ENCODE measurements at regions not wholly inside any gene's neighbourhood (a gene's known extent, or its start where the extent isn't known, plus 50 kb on each side); places are given as distances from the start of the nearest gene placed in this dataset.

DNA sequence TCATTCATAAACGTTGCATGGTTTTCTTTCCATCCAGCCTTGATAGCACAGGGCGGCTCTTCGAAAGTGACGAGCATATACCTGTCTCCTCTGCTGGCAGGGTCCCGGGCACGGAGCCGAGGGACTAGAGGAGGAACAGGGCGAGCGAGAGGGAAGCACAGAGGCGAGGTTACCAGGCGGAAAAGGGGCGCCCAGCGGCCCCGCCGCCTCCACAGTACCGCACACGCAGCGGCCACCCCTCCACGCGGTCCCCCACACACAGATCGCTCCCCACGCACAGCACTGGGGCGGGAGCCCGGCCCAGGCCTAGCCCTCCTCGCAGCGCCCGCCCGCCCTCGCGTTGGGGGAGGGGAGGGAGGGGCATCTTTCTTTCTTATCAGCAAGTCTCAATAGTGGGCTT is 296.6 kb upstream of the DAB2 start:
- Histone ChIP-seq H3K4me3 (replicated peaks; ENCODE audit: low read depth, low read length) (no peak overlapping the region), H3K27me3 (replicated peaks; ENCODE audit: control insufficient read depth, insufficient read depth, low read length) (no peaks in the 10 kb centered on the region; the same call in 1 of the 2 replicates), H3K36me3 (ENCODE audit: control insufficient read depth, insufficient read depth, low read length) (no peaks in the 10 kb centered on the region)
- DNase-seq (ENCODE audit: extremely low read depth, insufficient read length), result no peak
- no peak for TF ChIP-seq CTCF (IDR thresholded peaks at IDR 0.05; ENCODE audit: insufficient read depth, low read length, poor library complexity, severe bottlenecking)

GRCh38 chr5:39720136-39720535 is 295.4 kb upstream of the DAB2 start:
- Histone ChIP-seq H3K36me3 (ENCODE audit: control insufficient read depth, insufficient read depth, low read length) (no peaks in the 10 kb centered on the region), H3K4me3 (replicated peaks; ENCODE audit: low read depth, low read length) (no peak overlapping the region), H3K27me3 (replicated peaks; ENCODE audit: control insufficient read depth, insufficient read depth, low read length) (no peaks in the 10 kb centered on the region; the same call in 1 of the 2 replicates)
- TF ChIP-seq CTCF (IDR thresholded peaks at IDR 0.05; ENCODE audit: insufficient read depth, low read length, poor library complexity, severe bottlenecking), result no peak
- no peak for DNase-seq (ENCODE audit: extremely low read depth, insufficient read length)

DNA sequence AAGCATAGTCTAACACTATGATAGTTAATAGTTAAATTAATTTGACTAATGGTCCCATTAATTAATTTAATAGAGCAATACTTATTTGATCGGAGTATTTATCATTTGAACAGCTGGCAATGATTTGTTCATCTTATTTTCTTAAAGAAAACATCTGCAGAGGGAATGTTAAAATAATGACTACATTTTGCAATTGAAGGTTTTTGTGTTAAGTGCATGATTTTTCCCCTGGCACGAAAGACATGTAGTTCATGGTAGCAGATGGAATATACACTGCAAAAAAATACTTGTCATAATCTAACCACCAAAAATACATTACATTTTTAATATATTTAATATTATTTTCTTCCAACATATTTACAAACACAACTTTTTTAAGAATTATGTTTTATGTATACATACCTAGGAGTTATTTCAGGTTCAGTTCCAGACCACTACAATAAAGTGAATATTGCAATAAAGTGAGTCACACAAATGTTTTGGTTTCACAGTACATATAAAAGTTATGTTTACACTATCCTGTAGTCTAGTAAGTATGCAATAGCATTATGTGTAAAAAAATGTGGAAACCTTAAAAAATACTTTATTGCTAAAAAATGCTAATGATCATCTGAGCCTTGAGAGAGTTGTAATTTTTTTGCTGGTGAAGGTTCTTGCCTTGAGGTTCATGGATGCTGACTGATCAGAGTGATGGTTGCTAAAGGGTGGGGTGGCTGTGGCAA is 292.6 kb upstream of the DAB2 start:
- no peak overlapping the region for H3K4me3 ChIP-seq (replicated peaks; ENCODE audit: low read depth, low read length)
- TF ChIP-seq CTCF (IDR thresholded peaks at IDR 0.05; ENCODE audit: insufficient read depth, low read length, poor library complexity, severe bottlenecking), result no peak
- no peaks in the 10 kb centered on the region; the same call in 1 of the 2 replicates for H3K27me3 ChIP-seq (replicated peaks; ENCODE audit: control insufficient read depth, insufficient read depth, low read length)
- no peak for DNase-seq (ENCODE audit: extremely low read depth, insufficient read length)
- H3K36me3 ChIP-seq (ENCODE audit: control insufficient read depth, insufficient read depth, low read length), result no peaks in the 10 kb centered on the region

DNA sequence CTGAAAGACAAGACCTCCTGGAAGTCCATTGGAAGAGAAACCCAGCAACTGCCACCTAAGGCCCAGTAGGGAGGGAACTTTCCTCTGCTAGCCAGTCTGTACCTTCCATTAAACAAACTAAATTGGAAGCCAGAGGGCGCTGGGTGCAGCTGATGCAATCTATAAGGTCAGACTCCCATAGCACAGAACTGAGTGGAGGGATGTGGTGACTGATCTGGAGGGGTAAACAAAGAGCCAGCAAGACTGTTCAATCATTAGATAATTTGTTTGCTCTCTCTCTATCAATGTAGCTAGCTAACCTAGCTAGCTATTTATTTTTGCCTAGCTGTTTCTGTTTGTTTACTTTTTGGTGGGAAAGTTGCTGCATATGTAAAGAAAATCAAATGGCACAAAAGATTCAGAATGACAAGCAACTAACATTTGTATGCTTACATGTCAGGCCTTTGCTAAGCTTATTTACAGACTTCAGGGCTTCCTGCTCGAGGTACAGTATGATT is 291.8 kb upstream of the DAB2 start:
- no peak for DNase-seq (ENCODE audit: extremely low read depth, insufficient read length)
- Histone ChIP-seq H3K4me3 (replicated peaks; ENCODE audit: low read depth, low read length) (no peak overlapping the region), H3K27me3 (replicated peaks; ENCODE audit: control insufficient read depth, insufficient read depth, low read length) (no peaks in the 10 kb centered on the region; the same call in 1 of the 2 replicates), H3K36me3 (ENCODE audit: control insufficient read depth, insufficient read depth, low read length) (no peaks in the 10 kb centered on the region)
- peak; percentile 56 for TF ChIP-seq CTCF (IDR thresholded peaks at IDR 0.05; ENCODE audit: insufficient read depth, low read length, poor library complexity, severe bottlenecking)

DNA sequence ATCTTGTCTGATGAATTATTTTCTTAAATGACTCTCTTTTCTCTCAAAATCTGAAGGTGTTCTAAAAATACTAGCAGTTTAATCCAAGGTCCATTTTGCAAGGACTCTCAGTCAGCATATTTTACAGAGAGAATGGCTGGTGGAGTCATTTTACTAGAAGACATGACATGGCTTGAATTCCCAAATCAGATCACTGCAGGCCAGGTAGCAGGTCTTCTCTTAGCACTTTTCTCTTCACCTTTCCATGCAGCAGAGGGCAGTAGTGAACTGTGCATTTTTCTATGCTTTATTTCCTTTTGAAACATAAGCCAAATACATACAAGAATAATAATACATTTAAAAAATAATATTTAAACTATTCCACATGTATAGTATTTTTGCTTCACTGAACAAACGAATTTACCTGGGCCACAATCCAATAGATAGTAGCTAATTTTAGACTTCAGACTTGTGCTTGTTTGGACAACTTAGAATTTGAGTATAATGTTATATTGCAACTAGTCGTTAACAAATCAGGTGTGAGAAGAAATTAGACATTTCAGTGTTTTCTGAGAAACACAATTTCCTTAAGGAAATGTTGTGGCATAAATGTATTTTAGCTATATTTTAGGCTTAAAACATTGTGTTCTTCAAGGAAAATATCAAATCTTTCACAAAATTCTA is 289.4 kb upstream of the DAB2 start:
- H3K27me3 ChIP-seq (replicated peaks; ENCODE audit: control insufficient read depth, insufficient read depth, low read length), result no peaks in the 10 kb centered on the region; the same call in 1 of the 2 replicates
- H3K36me3 ChIP-seq (ENCODE audit: control insufficient read depth, insufficient read depth, low read length), result no peaks in the 10 kb centered on the region
- H3K4me3 ChIP-seq (replicated peaks; ENCODE audit: low read depth, low read length), result no peak overlapping the region
- TF ChIP-seq CTCF (IDR thresholded peaks at IDR 0.05; ENCODE audit: insufficient read depth, low read length, poor library complexity, severe bottlenecking), result peak; percentile 65
- no peak for DNase-seq (ENCODE audit: extremely low read depth, insufficient read length)
